T-helper 2 cell (primary cell): ENCODE measurements at regions not wholly inside any gene's neighbourhood (a gene's known extent, or its start where the extent isn't known, plus 50 kb on each side); places are given as distances from the start of the nearest gene placed in this dataset.

Experiments used
- DNase-seq, 5 experiments: peaks; one replicate each; pipeline versions ENCODE4 v3.0.0 to v3.0.0-alpha.2; 2012 to 2022

GRCh38 chr1:218679988-218680748, 335.0 kb downstream of the TGFB2 start:
- DNase-seq, result no peak

GRCh38 chr1:218683242-218683641, 338.1 kb downstream of the TGFB2 start:
- no peak for DNase-seq

GRCh38 chr1:218686258-218686657, 341.1 kb downstream of the TGFB2 start:
- no peak for DNase-seq

- no peak for DNase-seq
Observed at GRCh38 chr1:218686761-218687160, 341.6 kb downstream of the TGFB2 start.

DNA sequence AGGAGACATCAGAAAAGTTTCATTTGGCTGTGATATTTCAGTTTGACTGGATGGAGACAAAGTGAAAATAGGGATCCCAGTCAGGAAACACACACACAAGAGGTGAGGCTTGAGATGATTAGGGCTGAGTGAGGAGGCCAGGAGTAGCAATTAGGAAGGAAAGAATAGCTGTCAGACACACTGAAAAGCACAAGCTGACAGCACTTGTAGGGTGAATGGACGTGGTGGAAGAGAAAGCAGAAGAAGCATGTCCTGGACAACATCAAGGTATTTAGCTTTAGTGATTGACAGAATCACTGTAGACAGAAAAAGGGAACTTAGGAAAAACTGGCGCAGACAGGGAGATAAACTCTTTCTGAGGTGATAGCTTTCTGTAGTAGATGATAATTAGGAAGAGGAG, 347.7 kb downstream of the TGFB2 start:
- no peak for DNase-seq

DNA sequence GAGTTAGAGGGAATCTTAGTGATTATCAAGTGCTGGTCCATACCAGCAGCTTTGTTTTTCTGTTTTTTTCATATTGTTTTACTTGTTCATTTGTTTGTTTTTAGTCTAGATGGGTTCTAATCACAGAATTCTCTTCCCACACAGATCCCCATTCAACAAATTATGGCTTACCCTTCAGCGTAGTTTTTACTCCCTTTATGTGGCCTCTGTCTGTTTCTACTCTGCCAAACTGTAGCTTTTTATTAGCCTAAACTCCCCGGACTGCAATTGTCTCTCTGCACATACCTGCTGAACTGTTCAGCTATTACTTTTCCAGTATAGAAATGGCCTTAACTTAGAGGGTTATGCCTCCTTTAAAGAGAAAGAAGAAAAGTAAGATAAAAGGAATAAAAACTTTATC, 348.5 kb downstream of the TGFB2 start:
- DNase-seq, result no peak

GRCh38 chr1:218694085-218694484, 348.9 kb downstream of the TGFB2 start:
- DNase-seq, result no peak

DNA sequence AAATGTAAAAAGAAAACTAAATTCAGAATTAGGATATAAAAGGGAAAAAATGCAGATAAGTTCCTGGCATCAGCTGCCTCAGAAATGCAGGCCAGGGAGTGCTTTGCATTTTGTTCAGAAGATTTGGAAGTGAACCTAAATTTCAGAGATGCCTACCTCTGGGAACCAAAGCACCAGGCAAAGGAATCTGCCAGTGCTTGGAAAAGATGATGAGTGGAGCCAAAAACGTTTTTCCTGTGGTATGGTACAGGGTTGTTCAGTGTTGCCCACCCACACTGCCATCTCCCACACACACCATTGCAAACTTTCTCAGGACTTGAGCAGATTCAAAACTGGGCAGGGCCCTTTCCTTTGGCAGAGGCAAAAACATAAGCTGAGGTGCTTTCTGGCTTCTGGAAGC, 349.5 kb downstream of the TGFB2 start:
- no peak for DNase-seq

DNA sequence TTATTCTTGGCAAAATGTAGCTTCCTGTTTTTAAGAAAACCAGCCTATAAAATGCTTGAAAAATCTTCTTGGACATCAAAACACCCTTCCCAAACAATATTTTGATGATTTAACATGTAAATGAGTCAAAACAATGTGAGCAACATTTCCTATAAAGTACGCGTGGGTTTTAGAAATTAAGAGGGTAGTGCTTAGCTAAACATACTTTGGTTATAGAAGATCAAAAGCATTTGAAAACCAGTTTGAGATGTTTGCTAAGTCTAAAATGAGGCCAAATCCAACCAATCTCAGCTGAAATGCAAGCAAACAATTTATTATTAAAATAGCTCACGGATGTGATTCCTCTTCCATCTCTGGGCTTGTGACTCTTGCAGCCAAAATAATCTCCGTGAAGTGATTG, 350.4 kb downstream of the TGFB2 start:
- no peak for DNase-seq

DNA sequence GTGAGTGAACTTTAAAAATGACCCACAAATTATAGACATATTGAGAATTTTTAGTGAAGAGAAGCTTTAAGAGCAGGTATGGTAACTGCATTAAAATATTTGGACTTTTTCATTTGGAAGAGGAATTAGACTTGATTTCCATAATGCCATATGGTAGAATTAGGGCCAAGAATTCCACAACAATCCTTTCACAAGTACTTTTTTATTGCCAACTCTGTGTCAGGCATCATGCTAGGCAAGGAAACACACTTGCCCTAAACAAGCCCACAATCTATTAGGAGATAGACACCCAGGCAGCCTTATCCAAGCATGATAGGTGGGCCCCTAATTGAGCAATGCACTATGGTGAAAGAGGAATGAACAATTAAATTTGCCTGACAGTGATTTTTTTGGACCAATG, 353.0 kb downstream of the TGFB2 start:
- DNase-seq, result no peak

DNA sequence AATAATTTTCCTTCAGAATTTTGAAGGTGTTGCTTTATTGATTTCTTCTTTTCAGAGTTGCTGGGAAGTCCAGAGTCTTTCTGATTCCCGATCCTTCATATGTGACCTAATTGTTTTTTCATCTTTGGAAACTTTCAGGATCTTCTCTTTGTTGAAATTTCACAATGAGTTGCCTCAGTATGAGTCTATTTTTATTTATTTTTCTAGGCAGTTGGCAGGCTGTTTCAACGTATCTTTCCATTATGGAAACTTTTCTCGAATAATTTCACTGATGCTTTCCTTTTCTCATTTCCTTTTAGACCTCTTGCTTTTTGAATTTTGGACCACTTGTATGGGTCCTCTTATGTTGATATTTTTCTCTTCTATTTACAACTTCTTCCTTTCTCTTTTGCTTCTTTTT, 354.3 kb downstream of the TGFB2 start:
- DNase-seq, result no peak

DNA sequence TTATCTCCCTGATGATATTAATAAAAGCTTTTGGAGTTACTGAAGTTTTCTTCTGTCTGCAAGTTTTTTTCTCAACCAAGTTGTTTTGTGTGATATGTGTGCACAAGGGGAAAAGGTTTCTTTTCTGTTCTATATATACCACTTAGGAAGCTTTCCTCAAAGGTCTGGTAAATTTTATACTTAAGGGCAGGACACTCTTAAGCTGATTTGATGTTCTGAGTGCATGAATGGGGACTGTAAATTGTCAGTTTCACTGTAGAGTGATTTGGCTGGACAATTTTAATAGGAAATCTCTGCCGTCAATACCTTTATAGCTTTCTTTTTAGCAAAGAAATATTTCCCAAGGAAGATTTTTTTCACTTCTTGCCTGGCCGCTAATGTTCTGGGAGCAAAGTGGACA, 354.7 kb downstream of the TGFB2 start:
- DNase-seq, result no peak

DNA sequence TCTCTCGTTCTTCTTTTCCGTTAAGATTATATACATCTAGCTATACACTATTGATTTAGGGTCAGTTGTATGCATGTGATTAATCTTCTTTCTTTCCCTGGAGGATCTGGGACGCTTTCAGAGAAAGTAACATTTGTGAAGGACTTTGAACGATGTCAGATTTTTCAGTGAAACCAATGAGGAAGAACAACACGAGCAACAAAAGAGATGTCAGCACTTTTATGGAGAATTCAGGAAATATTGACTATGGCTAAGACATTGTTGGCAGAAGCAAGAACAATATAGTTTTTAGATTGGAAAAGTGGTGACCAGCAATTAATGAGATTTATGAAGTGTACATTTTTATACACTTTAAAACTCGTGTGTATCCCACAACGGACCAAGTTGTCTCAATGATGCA, 355.5 kb downstream of the TGFB2 start:
- DNase-seq, result no peak

DNA sequence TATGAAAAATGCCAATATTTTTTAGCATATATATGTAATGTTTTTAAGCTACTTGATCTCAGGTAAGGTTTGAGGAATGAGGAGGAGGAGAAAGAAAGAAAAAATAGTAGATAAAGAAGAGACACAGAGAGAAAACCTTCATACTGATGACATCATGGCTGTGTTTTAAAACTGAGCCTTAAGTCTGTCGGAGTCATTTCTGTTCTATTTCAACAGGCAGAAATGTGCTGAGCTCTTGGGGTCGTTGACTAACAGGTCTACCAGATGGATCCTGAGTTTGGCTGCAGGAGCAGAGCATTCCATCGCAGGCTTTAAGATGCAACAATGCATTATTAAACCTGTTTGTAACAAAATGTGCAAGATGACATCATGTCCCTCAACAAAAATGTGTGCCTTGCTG, 356.0 kb downstream of the TGFB2 start:
- DNase-seq, result no peak

GRCh38 chr1:218702775-218703174, 357.6 kb downstream of the TGFB2 start:
- DNase-seq, result no peak

DNA sequence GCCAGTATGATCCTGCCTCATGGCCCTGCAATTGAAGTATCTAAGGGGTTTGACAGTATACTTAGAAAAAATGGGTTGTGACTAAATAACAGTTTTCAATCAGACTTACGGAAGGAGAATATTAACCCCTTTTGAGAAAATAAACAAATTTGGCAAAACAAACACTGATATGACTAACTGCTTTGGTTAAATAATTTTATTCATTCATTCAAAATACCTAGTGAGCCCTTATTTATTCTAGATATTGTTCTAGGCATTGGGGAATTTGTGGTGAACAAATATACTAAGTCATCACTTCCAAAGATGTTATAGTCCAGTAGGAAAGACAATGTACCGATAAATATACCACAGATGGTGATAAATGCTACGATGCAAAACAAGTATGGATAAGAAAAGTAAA, 358.7 kb downstream of the TGFB2 start:
- DNase-seq, result no peak

DNA sequence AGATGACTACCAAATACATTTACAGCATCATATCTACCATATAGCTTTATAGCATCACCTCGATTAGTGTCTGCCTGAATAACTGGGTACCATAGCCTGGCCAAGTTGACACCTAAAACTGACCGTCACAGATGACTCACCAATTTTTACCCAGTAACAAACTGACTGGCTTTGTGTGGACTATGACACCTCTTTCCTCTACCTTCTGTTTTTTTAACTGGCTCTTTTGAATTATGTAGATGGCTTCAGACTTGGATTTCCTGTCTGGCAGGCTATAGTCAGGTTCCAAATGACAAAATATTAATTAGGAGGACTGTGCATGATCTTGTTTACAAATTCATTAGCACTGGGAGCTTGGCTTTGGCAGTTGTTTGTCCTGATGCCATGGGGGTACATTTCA, 360.3 kb downstream of the TGFB2 start:
- no peak for DNase-seq

GRCh38 chr1:218705911-218706893, 361.1 kb downstream of the TGFB2 start:
- no peak for DNase-seq

DNA sequence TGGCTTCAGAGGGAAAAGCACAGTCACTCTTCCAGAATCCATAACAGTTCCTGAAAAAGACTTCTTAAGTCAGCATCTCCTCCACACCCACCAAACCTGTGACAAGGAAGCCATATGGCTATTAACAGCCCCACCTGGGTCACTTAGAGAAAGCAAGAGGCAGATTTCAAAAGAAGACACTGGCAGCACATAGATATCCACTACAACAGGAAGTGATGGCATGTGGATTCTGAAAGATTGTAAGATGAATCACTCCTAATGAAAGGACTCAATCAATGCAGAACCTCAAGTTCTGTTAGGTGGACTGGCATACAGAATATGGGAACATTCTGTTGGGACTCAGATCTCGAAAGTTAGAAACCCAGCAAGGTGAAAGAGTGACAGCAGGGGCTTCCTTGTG, 365.9 kb downstream of the TGFB2 start:
- no peak for DNase-seq

DNA sequence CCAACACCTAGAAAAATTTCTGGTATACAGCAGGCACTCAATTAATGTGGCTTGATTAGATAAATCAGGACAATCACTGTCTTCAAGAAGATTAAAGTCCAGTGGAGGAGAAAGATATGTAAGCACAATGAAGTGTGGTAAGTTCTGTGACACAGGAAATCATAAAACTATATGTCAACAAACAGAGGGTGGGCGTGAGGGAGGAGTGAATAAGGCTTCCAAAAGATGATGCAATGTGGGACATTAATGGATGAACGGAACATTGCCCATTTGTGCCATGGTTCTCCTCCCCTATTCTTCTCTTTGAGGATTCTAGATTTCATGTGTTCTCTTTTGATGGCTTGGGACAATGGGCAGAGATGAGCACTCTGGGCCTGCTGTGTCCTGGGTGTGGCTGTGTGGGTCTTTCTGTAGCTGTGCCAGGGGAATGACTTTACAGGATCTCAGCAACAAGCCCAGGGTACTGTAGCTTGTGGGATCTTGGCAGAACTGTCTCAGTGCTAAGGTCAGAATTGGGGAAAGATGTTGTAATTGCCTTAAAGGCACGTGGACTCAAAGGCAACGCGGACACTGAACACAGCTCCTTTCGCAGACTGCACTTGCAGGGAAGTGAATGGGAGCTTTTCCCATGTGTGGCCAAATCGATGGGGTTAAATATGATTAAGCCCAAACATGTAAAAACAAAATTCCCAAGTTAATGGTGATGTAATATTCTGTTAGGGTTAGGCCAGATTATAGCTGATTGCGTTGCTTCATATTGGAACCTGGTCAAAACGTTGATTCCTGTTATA, 366.9 kb downstream of the TGFB2 start:
- DNase-seq, result no peak

- DNase-seq, result no peak
Observed at GRCh38 chr1:218712677-218713076, 367.5 kb downstream of the TGFB2 start.

- DNase-seq, result no peak
Observed at GRCh38 chr1:218715961-218716669, 371.0 kb downstream of the TGFB2 start.

DNA sequence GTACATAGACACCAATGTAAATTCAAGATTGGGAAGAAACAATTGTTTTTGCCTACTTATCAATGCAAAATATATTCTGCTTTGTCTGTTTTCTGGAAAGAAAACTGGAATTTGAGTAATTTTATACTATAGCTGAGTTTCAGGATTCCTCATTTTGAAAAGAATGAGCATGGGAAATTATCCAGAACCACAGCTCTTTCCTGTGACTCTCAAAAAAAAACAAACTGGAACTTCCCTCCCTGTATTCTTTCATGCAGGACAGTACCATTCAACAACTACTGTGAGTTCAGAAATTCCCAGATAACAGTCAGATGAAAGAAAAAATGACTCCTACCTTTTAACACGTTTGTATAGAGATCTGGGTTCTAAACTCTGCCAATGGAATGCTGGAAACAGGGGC, 372.4 kb downstream of the TGFB2 start:
- no peak for DNase-seq
